Ureter (tissue), 1 donor: ENCODE measurements at regions not wholly inside any gene's neighbourhood (a gene's known extent, or its start where the extent isn't known, plus 50 kb on each side); places are given as distances from the start of the nearest gene placed in this dataset.

ENCODE experiments used
- DNase-seq: peaks from one replicate; pipeline ENCODE4 v3.0.0-alpha.2; 2020; ENCODE audit warnings: low spot score
- donor health status: DM: yes; HTN: yes; CAD: no.

DNA sequence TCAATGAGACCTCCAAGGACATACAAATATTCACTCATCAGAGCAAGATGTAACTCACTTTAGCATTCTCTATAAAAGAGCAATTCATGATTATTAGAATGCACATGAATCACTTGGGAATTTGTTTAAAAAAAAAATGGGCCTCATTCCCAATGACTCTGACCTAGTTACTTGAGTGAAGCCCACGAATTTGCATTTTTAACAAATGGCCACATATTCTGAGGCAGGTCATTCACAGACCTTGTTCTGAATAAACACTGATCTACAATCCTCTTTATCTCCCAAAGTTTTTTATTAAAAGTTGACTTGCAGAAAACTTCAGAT is 255.1 kb upstream of the VEGFC start:
- no peak for DNase-seq

DNA sequence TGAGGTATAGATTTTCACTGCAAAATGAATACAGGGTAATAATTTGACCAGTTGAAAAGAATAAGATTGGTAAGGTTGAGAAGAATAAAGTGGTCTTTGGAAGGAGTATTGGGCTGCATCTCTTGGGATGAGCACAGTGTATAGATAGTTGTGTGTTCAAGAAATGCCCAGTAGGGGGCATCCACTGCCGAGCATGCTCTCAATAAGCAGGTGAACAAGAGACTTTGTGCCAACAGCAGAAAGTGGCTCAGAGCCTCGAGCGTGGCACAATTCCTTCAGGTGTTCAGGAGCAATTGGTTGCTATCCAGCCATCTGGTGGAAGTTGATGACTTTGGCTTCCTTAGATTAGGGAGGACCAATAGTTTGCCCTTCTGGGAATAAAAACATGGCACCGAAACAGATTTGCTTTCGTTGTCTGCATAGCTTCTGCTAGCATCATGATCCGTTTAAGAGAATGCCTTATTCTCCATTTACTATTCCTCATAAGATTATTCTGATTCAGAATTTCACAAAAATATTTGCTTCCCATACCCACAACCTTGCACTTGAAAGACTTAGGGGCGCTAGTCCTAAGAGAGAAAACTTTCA is 258.1 kb upstream of the NEIL3 start:
- no peak for DNase-seq

DNA sequence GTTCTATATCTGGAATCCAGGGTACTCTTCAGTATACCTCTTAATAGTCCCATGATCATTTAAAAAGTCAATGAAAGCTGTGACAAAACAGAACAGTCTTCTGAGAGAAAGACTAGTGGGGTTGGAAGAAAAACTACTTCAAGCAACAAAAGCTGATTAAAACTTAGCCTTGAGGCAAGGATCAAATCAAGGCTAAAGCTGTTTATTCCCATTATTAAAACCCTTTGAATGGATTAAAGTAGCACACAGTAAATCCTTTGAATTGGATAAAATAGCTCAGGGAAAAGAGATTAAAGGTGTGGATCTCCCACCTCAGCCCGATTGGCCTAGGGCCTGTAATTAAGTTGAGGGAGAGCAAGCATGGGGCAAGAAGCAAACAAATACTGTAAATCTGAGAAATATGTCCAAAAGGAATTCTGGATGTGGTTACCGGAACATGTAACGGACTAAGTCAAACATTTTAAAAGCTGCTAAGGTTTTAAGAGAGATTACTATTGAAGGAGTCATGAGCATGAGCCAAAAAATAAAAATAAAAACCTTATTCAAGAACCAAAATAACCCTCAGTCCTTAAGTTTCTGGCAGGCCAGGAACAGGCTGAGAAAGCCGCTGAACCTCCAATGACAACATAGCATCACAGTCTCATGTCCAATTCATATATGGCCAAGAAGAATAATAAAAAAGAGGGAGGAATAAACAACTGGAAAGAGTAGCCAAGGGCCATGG is 257.3 kb upstream of the NEIL3 start:
- DNase-seq = no peak

DNA sequence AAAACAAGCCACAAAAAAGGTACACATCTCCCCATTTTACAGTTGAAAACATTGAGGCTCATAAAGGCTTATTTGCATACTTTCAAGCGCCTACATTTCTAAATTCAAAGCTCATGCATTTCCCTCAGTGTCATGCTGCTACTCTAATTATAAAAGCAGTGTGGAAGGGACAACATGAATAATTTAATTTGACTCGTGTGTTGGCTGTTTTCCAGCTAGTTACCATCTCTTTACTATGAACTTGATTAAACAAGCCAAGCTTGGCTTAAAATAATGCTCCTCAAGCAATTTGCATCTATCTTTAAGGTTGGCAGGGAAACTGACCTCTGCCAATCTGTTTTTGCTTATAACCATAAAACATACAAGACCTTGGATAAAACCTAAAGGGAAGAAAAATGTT is 252.5 kb upstream of the NEIL3 start:
- DNase-seq = no peak

DNA sequence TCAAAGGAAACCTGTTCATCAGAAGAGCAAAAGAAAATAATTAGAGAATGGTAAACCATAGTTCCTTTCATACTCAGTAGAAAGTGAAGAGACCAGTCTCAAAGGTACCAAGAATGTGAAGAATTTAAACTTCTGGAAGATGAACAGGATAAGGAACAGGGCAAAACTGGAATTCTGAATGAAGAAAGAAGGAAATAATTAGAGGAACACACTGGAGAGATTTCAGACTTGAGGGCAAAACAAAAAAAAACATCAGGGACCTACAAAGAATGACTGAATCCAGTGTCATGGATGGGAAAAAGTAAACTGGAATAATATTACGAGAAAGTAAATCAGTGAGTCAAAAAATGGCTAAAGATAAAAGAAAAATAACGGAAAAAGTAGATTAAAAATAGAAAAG is 245.6 kb upstream of the NEIL3 start:
- DNase-seq = no peak

DNA sequence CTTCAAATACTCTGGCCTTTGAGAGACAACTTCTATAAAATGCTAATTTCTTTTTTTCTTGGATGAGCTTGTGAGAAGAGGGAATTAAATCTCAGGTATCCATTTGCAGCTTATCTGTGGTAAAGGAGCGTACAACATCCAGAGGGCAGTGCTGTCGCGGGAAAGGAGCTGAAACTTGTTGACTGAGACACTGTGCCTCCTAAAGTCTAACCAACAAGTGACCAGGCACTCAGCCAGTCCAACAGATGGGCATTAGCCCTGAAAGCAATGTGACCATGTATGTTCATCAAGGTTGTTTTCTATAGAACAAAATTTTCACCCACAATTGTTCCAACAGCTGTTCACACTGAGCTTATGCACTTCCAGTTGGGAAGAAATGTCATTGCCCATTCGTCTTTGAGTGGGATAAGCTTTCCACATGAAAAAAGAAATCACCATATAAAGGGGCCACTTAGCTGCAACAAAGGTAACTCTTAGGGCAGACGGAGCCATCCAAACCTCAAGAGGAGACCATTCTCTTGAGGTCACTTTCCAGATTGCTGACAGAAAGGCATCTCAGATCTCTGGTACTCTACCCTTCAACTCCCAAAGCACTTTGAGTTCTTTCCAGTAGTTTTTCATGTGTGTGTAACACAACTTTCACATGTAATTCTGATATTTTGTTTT is 244.8 kb upstream of the NEIL3 start:
- no peak for DNase-seq

DNA sequence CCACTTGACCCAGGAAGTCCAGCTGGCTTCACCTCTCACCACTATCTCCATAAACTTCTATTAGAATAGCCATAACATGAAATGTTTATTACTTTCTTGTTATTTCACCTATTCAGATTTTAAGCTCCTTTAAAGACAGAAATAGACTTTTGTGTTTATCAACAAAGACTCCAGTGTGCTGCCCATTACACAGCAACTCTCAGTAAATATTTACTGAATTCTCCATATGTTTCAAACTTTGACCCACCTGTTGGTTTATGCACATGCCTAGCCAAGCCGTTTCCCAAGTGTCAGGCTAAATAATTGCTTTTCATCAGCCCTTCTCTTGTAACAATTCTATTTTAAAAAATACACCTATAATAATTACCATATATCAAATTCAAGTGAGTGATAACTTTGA is 242.9 kb upstream of the NEIL3 start:
- DNase-seq = no peak

DNA sequence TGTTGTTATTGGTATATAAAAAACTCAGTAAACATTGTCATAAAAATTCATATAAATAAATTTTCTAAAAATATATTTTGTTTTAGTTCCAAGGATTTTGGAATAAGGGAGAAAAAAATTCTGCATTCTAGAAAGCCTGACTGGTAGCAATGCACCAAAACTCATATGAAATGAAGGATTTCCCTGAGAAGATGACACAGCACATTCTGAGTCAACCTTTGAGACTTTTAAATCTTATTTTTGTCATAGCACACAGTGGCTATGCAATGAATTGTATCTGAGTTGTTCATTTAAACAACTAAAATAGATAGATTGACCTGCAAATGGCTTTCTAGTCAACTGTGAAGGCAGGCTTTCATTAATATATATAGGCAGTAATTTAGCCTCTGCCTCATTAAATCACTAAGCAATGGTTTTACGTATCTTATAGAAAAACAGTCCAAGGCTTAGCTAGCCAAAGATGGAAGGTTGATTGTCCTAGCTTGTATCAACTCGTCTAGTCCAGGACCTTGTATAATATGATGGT is 239.1 kb upstream of the NEIL3 start:
- DNase-seq = no peak

DNA sequence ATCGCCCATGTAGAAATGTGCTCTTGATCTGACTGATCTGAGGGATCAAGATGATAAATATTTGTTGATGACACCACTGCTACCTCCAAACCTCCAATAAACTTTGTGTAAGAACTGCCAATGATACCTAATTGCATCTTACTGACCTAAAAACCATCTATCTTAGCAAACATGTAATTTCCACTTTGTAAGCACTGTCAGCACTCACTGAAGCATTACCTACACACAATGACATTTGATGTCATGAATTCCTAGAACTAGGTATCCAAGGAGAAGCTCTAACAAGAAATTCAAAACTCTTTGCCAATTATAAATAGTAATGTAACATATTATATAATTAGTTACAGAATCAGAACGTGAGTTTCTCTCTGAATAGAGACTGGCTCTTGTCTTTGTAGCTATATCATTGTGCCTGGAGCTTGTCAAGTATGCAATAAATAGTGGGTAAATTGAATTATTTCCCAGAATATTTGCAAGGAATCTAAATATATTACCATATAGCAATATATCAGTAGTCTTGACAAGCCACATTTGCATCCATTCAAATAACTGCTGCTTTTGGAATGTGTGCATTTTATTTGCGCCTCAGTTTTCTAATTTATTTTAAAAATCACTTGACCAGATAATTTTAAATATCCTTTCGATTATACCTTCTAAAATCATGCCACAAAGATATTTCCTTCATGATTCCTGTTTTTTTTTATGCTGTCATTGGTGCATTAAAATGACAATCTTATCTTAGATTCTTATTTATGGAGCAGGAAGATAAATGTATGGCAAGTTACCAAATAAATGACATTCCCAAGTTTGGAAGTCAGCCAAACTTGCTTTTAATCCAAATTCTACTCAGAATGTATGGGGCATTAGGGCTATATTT is 232.3 kb upstream of the NEIL3 start:
- no peak for DNase-seq

DNA sequence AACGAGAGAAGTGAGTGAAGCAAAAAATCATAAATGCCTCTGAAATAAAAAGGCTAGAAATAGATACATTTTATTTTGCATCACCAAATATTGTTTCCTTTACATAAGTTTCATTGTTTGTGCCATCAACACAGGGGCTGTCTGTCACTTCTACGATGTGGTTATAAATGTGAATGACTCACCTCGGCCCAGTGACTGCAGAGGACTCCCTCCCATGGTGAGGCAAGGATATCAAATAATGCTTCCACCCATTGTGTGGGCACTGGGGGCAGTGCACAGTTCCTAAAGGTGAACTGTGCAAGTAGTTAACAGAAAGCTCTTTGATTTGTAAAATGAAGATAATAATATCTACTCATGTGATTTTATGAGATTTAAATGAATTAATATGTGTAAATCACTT is 230.3 kb upstream of the NEIL3 start:
- no peak for DNase-seq

DNA sequence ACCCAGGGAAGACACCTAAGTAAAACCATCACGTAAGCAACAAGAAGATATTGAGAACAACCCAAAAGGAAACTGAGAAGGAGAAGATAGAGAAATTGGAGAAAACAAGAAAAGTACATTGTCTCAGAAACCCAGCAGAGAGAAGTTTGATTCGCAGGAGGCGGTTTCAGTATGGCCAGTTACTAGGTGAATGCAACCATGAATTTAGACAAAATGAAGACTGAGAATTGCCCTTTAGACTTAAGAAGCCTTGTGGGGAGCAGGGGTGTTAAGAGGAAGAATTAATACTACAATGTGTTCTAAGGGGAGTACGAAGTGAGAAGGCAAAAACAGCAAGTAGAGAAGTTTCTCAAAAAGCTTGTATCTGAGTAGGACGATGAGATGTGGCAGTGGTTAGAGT is 229.3 kb upstream of the NEIL3 start:
- DNase-seq = no peak

DNA sequence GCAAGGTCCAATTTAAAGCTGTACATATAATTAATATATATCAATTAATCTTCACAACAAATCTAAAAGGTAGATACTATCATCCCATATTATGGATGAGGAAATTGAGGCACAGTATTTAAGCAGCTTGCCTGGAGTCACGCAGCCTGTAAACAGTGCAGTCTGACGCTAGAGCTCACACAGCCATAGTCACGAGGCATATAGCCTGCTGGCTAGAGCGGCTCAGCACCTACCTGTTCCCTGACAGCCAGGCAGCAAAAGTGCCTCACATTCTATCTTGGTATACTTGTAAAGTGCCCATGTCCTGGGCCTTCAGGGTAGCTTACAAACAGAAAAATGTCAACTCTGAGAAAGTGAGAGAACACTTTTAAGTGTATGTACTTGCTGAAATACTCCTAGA is 222.6 kb upstream of the NEIL3 start:
- no peak for DNase-seq

DNA sequence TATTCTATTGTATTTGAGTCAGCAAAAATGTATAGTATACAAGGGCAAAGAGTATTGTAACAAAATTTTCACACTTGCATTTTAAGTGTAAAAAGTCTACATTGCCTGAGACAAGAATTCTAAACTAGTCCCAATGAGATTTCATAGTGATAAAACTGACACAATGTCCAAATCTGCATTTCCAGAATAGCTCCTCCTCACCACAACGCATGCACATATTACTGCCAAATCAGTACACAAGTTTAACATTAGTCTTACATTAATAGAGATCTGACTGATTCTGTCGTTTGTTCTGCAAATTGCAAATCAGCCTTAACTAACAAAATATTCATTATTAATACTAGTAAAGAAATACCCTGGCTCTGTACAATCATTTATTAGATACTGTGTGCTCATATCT is 222.2 kb upstream of the NEIL3 start:
- no peak for DNase-seq

DNA sequence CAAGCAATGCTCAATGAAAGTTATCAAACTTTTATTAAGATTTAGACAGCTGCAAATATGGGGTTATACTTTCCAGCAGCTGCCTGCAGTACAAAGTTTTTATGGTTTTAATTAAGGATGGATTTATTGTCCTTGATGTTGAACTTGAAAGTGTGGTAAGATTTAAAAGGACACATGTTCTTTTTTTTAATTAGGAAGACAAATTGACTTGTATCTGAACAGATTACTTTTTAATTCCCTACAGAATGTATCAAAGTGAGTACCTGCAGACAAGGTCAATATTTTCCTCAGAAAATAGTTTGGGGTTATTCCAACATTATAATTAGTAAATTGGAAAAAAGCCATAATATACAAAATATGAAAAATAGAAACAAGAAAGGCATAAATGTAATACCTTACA is 218.2 kb upstream of the NEIL3 start:
- no peak for DNase-seq

DNA sequence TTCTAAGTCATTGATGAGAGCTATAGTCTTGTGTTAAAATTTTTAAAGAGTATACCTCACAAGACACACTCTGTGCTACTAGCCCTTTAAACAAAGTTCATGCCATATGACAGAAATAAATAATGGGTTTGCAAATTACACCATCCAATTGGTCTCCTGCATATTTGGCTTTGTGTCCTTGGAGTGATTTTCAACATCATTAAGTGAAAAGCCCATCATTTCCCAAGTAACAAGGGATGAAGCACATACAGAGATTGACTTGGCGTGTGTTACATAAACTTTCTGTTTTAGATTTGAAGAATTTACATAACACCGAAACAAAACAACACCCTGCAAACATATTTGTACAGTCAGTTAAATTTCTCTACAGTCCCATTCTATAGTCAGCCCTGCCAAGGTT is 216.9 kb upstream of the NEIL3 start:
- DNase-seq = no peak

DNA sequence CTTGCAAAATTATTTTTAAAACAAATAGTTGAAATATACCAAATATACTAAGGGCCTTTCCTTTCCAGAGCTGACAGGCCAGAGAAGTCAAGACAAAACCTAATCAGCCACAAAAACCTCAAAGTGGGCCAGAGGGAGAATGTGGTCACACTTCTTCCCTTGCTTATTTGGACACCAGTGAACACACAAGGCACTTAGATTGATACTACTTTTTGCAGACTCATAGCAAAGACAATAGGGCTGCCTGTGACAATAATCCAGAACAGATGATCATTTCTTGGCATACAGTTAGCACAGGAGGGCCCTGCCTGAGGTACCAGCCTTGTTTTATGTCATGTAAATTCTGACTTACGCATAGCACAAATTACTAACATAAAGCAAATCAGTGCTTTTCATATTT is 215.7 kb upstream of the NEIL3 start:
- DNase-seq = no peak

DNA sequence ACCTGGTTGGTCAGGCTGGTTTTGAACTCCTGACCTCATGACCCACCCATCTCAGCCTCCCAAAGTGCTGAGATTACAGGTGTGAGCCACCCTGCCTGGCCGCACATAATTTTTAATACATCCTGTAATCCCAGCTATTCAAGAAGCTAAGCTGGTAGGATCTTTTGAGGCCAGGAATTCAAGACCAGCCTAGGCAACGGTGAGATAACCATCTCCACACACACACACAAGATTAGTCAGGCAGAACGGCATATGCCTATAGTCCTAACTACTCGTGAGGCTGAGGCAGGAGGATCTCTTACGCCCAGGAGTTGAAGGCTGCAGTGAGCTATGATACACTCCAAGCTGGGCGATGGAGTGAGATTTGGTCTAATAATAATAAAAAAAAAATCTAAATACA is 212.4 kb upstream of the NEIL3 start:
- DNase-seq = no peak

DNA sequence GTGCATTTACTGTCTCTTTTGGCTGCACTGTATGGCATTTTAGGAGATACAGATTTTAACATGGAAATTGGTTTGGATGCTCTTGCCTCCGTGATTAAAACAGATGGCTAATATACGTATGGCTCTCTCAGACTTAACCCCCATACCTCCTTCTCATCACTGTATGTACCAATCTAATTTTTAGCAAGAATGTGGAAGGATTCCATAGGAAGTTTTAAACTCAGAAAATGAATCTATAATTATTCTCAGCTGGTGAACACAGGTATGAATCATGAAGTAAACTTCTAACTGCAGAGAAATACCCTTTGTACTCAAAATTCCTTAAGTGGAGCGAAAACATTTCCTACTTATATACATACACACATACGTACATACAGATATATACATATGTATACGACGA is 210.5 kb upstream of the NEIL3 start:
- DNase-seq = no peak

DNA sequence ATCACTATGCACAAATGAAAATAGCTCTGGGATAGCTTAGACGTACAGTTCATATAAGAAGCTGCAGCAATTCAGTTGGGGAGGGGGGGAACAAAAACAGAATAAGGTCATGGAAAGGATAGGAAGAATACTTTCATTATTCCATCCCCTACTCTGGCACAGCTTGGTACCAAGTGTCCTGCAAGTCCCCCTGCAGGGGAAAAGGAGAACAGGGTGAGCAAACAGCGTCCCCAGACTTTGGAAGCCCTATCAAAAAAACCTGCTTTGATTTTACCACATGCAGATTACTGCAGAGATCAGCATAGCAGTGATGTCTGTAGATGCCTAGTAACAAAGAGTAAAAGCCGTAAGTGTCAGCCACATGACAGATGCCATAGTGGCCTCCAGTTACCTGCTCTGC is 209.4 kb upstream of the NEIL3 start:
- no peak for DNase-seq

DNA sequence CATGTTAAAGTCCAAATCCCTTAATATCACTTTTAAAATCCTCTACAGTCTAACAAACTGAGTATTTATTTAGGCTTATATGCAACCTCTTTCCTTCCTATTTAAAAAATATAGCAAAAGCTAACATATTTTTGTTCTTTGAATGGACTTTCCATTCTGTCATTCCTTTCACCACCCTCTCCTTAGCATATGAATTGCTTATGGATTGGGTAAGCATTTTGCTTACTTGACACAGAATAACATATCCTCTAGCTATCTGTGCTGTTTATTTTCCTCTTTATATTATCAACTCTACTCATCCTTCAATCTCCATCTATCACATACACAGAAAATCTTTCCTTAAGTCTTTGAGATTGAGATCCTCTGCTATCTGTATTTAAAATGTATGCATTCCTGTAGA is 206.1 kb upstream of the NEIL3 start:
- DNase-seq = no peak

DNA sequence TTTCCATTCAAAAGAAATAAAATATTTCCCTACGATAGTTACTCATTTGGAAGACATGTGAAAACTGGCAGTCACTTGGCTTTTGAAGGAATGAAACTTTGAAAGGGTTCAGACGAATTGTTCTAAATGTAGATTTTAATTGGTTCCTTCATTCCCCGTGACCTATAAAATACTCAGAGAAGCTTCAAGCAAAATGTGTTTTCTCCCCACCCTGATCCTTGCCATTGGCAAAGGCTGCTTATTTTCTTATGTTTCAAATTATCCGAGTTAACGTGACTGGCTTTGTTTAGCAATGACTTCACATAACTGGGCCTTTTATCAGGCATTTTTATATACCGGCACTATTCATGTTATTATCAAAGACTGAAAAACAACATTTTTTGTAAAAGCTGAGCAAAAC is 204.1 kb upstream of the NEIL3 start:
- DNase-seq = no peak

DNA sequence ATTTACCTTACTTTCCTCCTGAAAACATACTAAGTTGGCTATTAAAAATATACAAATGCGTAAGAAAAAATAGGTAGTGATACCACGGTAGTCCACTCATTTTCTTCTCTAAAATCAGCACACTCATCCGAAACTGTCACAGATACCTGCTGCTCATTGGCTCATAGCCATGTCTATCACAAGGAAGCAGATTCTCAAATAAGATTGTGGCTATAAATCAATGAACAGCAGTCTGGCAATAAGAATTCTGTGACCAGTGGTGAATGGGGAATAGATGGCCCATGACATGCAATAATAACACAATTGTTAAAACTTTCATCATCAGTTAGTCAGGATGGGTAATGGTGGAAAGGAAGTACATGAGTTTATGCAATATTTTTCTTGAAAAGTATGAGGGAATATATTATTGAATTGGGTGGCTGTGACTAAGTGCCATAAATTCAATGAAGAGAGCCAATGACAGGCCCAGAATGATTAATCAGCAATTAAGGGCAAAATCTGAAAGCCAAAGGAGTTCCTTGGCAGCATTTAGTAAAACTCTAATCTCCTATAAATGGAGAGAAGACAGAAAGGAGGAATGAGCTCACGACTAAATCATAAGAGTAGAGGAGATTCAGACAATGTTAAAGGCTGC is 202.3 kb upstream of the NEIL3 start:
- no peak for DNase-seq
